Transverse colon (tissue), 4 donors: ENCODE measurements at regions not wholly inside any gene's neighbourhood (a gene's known extent, or its start where the extent isn't known, plus 50 kb on each side); places are given as distances from the start of the nearest gene placed in this dataset.

Source experiments
- CTCF ChIP-seq, 5 experiments: fragments of 200-600 bp in 3 of 5; fragments of 450-650 bp in 2 of 5; sonication (generic) in 3 of 5; IDR thresholded peaks; 1 replicate in 2 of 5; 2 replicates in 3 of 5; pipeline ENCODE4 v1.5.1; 2016 to 2017; ENCODE audit warnings: antibody characterized with exemption in 5 of 5, inconsistent platforms in 3 of 5, mild to moderate bottlenecking in 2 of 5, moderate library complexity in 1 of 5
- POLR2A ChIP-seq: fragments of 450-650 bp; IDR thresholded peaks from one replicate; pipeline ENCODE4 v1.6.1; 2016; ENCODE audit warnings: antibody characterized with exemption, mild to moderate bottlenecking, moderate library complexity
- POLR2AphosphoS5 ChIP-seq, 3 donors: sonication (generic); formaldehyde crosslinking; IDR thresholded peaks; one replicate each; pipeline ENCODE4 v1.6.1; 2016; ENCODE audit warnings: antibody characterized with exemption in 3 of 3

- TF ChIP-seq CTCF (IDR thresholded peaks at IDR 0.05) = no peak
- TF ChIP-seq POLR2A = no peak
- no peak for TF ChIP-seq POLR2AphosphoS5 (IDR thresholded peaks at IDR 0.05)
Observed at GRCh38 chr4:177532358-177532757, 90.1 kb upstream of the AGA start.
